Activated CD4-positive, alpha-beta memory T cell treated with anti-CD3 and anti-CD28 coated beads for 36 hours (primary cell): ENCODE measurements at regions not wholly inside any gene's neighbourhood (a gene's known extent, or its start where the extent isn't known, plus 50 kb on each side); places are given as distances from the start of the nearest gene placed in this dataset.

Source experiments
- CTCF ChIA-PET: fragments of 350-600 bp; sonication (Branson Sonifier 250); formaldehyde crosslinking; loops from one replicate; lab custom pipeline; 2021; ENCODE audit warnings: antibody characterized with exemption, inconsistent platforms; lab: Charles Lee
- POLR2A ChIA-PET: fragments of 350-600 bp; sonication (Branson Sonifier 250); formaldehyde crosslinking; loops from one replicate; lab custom pipeline; 2021; ENCODE audit warnings: antibody characterized with exemption; lab: Charles Lee
- DNase-seq: peaks from one replicate; pipeline ENCODE4 v3.0.0-alpha.2; 2020
- H3K27ac Mint-ChIP-seq: one replicate; pipeline ENCODE4 v1.8.0; 2021; ENCODE audit warnings: mixed read lengths
- H3K27me3 Mint-ChIP-seq: one replicate; pipeline ENCODE4 v1.8.0; 2021; ENCODE audit warnings: mixed read lengths
- H3K36me3 Mint-ChIP-seq: one replicate; pipeline ENCODE4 v1.8.0; 2021; ENCODE audit warnings: mixed read lengths
- H3K4me1 Mint-ChIP-seq: one replicate; pipeline ENCODE4 v1.8.0; 2021; ENCODE audit warnings: low read depth, mixed read lengths
- H3K4me3 Mint-ChIP-seq: one replicate; pipeline ENCODE4 v1.8.0; 2021; ENCODE audit warnings: mild to moderate bottlenecking, mixed read lengths
- H3K9me3 Mint-ChIP-seq: one replicate; pipeline ENCODE4 v1.8.0; 2021; ENCODE audit warnings: mixed read lengths
- intact Hi-C: fragments of 100-400 bp; cut with micrococcal nuclease; formaldehyde crosslinking; loops from one replicate; pipeline ENCODE4 v1.15.1; 2023

DNA sequence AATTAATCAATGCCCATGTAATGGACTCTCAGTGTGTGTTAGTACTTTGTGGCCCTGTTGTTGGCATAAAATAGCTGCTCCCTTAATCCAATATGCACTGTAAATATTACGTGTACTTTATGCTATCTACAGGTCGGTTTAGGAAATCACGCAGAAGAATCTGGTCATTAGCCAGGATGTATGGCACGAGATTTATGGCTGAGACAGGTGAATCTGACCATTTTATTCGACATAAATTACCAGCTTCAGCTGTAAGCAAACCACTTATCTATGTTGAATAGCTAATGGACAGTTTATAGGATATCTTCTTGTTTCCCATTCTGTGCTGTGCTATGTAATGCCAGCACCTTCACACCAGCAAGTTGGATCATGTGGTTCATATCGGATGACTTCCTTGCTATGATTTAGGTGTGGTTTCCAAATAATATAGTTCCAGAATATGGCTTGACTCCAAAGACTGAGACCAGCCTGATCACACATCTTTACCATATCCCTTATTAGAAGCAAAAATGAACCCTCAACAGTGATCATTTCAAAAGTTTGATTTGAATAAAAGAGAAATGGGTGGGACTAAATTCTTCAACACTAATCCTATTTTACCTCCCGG is 301.4 kb downstream of the AHR start:
- H3K9me3 Mint-ChIP-seq = peaks cover 6% of the 10 kb centered on the region
- DNase-seq = no peak
- H3K27me3 Mint-ChIP-seq = peaks cover 11% of the 10 kb centered on the region
- H3K4me1 Mint-ChIP-seq = no peaks in the 10 kb centered on the region
- POLR2A ChIA-PET = no interaction called here
- H3K36me3 Mint-ChIP-seq = no peaks in the 10 kb centered on the region
- no peak overlapping the region for H3K27ac Mint-ChIP-seq
- no peak overlapping the region for H3K4me3 Mint-ChIP-seq
- intact Hi-C loops = no loop called here
- CTCF ChIA-PET = no interaction called here

DNA sequence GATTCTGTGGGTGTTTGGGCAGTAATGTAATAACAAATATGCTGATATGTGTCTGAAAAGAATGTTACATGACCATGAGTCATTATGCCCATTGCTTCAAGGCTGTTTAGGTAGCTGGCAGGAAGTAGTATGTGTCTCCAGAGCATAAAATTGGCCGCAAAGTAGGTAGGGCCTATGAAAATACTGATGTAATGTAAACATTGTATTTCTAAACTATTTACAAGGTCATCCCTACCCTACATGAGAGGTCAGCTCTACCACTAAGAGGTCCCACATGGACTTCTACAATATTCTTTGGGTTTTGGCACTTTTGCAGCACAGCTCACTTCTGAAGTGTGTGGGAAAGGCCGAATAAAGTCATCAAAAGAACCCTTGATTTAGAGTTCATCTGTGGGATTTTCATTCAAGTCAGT is 301.9 kb downstream of the AHR start:
- intact Hi-C loops = no loop called here
- no peaks in the 10 kb centered on the region for H3K4me1 Mint-ChIP-seq
- H3K36me3 Mint-ChIP-seq = no peaks in the 10 kb centered on the region
- H3K9me3 Mint-ChIP-seq = peaks cover 6% of the 10 kb centered on the region
- H3K27ac Mint-ChIP-seq = no peak overlapping the region
- ChIA-PET POLR2A (no interaction called here), CTCF (no interaction called here)
- H3K27me3 Mint-ChIP-seq = peaks cover 12% of the 10 kb centered on the region
- H3K4me3 Mint-ChIP-seq = no peak overlapping the region
- DNase-seq = no peak

- Mint-ChIP-seq H3K4me1 (no peaks in the 10 kb centered on the region), H3K4me3 (no peak overlapping the region), H3K27me3 (peaks cover 13% of the 10 kb centered on the region), H3K27ac (no peak overlapping the region), H3K9me3 (peaks cover 6% of the 10 kb centered on the region), H3K36me3 (no peaks in the 10 kb centered on the region)
- intact Hi-C loops = no loop called here
- ChIA-PET CTCF (no interaction called here), POLR2A (no interaction called here)
- DNase-seq = no peak
These were observed 303.5 kb downstream of the AHR start for GRCh38 chr7:17601921-17602320.

- no peak overlapping the region for H3K27ac Mint-ChIP-seq
- intact Hi-C loops = no loop called here
- H3K9me3 Mint-ChIP-seq = peaks cover 6% of the 10 kb centered on the region
- DNase-seq = no peak
- H3K27me3 Mint-ChIP-seq = peaks cover 9% of the 10 kb centered on the region
- ChIA-PET CTCF (no interaction called here), POLR2A (no interaction called here)
- no peaks in the 10 kb centered on the region for H3K36me3 Mint-ChIP-seq
- H3K4me1 Mint-ChIP-seq = no peaks in the 10 kb centered on the region
- H3K4me3 Mint-ChIP-seq = no peak overlapping the region
These were observed 309.8 kb downstream of the AHR start for GRCh38 chr7:17608114-17608833.

DNA sequence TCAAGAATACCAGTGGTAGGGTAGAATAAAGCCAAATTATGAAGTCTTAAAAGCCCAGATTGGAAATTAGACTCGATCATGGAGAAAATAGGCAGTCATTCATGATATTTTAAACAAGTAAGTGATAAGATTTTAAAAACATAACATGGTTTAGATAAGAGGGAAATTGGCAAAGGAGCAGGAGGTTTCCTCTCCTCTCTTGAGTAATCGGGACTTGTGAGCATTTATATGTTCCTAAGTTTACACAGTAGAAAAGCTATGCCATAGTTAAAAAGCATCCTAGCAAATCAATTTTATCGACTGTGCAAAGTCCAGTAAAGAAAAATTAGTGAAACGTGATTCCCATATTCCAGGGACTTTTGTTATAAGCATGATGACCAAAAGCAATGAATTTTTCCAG is 313.2 kb downstream of the AHR start:
- Mint-ChIP-seq H3K4me1 (no peaks in the 10 kb centered on the region), H3K36me3 (no peaks in the 10 kb centered on the region), H3K27me3 (no peaks in the 10 kb centered on the region), H3K4me3 (no peak overlapping the region), H3K27ac (no peak overlapping the region), H3K9me3 (no peaks in the 10 kb centered on the region)
- DNase-seq = no peak
- ChIA-PET CTCF (no interaction called here), POLR2A (no interaction called here)
- intact Hi-C loops = no loop called here

DNA sequence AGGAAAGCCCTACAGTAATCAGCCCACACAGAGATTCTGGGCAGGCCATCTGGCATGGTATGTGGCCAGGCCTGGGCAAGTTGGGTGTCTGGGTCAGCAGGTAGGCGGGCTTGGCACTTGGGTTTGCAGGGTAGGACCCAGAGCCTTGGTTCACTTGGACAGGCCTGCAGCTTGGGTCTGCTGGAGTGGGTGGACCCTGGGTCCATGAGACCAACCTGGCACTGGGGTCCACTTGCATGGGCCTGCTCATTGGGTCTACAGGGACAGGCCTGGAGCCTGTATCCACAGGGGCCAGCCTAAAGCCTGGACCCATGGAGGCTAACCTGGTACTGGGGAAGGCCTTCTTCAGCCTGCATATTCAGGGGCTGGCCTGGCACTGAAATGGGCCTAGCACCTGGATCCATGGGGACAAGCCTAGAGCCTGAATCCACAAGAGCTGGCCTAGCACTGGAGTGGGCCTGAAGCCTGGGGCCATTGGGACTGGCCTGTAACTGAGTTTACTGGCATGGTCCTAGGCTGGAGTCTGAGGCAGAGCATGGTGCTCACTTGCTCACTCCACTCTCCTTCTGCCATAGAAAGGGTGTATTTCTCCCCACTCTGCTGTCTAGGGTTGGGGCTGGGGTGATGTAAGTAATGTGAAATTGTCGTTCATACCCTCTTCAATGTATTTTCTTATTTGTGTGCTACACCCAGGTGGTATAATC is 315.0 kb downstream of the AHR start:
- ChIA-PET POLR2A (no interaction called here), CTCF (no interaction called here)
- H3K9me3 Mint-ChIP-seq = no peaks in the 10 kb centered on the region
- DNase-seq = no peak
- no peaks in the 10 kb centered on the region for H3K36me3 Mint-ChIP-seq
- H3K4me1 Mint-ChIP-seq = no peaks in the 10 kb centered on the region
- H3K27ac Mint-ChIP-seq = no peak overlapping the region
- intact Hi-C loops = no loop called here
- H3K27me3 Mint-ChIP-seq = no peaks in the 10 kb centered on the region
- H3K4me3 Mint-ChIP-seq = no peak overlapping the region

- H3K9me3 Mint-ChIP-seq = no peaks in the 10 kb centered on the region
- no peak overlapping the region for H3K4me3 Mint-ChIP-seq
- H3K36me3 Mint-ChIP-seq = no peaks in the 10 kb centered on the region
- no peak overlapping the region for H3K27ac Mint-ChIP-seq
- ChIA-PET CTCF (no interaction called here), POLR2A (no interaction called here)
- DNase-seq = no peak
- intact Hi-C loops = no loop called here
- H3K4me1 Mint-ChIP-seq = no peaks in the 10 kb centered on the region
- H3K27me3 Mint-ChIP-seq = no peaks in the 10 kb centered on the region
These were observed 318.9 kb downstream of the AHR start for GRCh38 chr7:17617380-17617779.

DNA sequence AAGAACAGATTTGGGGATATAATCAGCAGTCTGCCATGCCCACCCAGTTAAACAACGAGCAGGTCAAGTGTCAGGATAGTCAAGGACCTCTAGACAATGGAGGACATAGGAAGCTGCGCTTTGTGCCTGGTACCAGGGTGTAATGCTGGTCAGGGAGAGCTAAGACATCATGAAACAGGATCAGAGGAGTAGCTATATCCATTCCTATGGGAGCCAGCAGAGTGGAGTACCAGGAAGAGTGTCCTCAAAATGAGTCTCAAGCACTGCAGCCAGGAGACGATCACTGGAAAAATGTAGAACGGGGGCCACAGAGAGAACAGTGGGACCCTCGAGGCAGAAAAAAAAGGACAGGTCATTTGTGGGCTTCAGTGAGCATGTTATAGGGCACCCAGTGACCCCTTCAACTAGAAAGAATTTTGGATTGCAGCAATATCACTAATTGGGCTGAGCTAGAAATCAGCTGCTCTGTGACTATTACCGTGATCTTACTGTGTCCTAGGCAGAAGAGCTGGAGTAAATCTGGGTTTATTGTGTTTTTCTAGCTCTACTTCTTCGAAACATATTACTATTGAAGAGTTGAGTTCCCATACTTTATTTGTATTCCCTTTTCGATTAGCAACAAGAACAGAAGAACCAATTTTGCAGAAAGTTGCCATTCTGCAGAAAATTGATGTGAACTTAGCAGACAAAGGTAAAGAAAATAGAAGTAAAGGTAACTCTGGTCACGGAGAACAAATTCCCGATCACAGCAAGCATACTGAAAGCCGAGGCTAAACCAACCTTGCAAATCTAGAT is 319.6 kb downstream of the AHR start:
- no peaks in the 10 kb centered on the region for H3K36me3 Mint-ChIP-seq
- H3K9me3 Mint-ChIP-seq = no peaks in the 10 kb centered on the region
- no peaks in the 10 kb centered on the region for H3K27me3 Mint-ChIP-seq
- POLR2A ChIA-PET = no interaction called here
- CTCF ChIA-PET = no interaction called here
- H3K27ac Mint-ChIP-seq = no peak overlapping the region
- H3K4me1 Mint-ChIP-seq = no peaks in the 10 kb centered on the region
- intact Hi-C loops = no loop called here
- DNase-seq = no peak
- no peak overlapping the region for H3K4me3 Mint-ChIP-seq

DNA sequence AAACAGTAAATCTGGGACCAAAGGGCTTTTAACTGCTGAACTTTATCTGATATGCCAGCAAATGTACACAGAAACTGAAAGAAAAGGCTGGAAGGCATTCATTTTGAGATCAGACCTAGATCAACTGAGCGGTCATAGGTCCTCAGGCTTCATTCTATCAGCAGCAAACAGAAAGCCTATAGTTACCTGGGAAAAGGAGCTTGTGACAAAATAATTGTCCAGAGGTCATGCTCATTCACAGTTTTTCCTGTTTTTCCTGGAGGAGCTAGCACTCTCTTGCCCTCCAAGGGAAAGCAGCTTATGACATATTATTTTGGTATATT is 320.2 kb downstream of the AHR start:
- ChIA-PET CTCF (no interaction called here), POLR2A (no interaction called here)
- no peak overlapping the region for H3K27ac Mint-ChIP-seq
- H3K4me1 Mint-ChIP-seq = no peaks in the 10 kb centered on the region
- intact Hi-C loops = no loop called here
- no peaks in the 10 kb centered on the region for H3K27me3 Mint-ChIP-seq
- H3K36me3 Mint-ChIP-seq = no peaks in the 10 kb centered on the region
- no peak for DNase-seq
- no peaks in the 10 kb centered on the region for H3K9me3 Mint-ChIP-seq
- no peak overlapping the region for H3K4me3 Mint-ChIP-seq

DNA sequence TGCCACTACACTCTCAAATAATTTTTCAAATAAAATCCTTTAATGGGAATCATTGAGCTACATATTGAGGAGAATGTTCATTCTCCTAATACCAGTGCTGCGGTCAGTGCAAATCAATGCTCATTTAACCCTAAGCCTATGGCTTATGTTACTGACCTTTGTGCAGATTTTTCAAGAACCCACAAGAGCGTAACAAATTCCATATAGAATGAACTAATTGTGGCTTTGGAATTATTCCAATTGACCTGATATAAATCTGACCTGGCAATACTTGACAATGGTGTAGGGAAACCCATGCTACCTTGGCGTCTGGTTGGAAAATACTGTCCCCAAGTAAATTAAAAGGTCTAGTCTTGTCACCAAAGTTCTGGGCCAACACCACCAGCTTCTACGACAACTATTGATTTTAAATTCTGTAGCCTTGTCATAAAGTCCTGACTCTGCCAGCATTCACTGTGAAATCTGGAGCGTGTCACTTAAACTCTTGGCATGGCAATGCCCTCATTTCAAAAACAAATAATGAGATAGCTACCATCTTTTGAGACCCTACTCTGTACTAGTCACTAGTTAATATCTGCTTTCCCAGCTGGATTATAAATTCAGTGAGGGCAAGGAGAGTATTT is 320.9 kb downstream of the AHR start:
- ChIA-PET POLR2A (no interaction called here), CTCF (no interaction called here)
- H3K27ac Mint-ChIP-seq = no peak overlapping the region
- no peaks in the 10 kb centered on the region for H3K36me3 Mint-ChIP-seq
- no peak overlapping the region for H3K4me3 Mint-ChIP-seq
- H3K9me3 Mint-ChIP-seq = no peaks in the 10 kb centered on the region
- DNase-seq = no peak
- H3K27me3 Mint-ChIP-seq = no peaks in the 10 kb centered on the region
- intact Hi-C loops = no loop called here
- H3K4me1 Mint-ChIP-seq = no peaks in the 10 kb centered on the region

- no peak overlapping the region for H3K27ac Mint-ChIP-seq
- ChIA-PET POLR2A (no interaction called here), CTCF (no interaction called here)
- H3K27me3 Mint-ChIP-seq = no peaks in the 10 kb centered on the region
- intact Hi-C loops = no loop called here
- no peaks in the 10 kb centered on the region for H3K9me3 Mint-ChIP-seq
- no peaks in the 10 kb centered on the region for H3K4me1 Mint-ChIP-seq
- H3K36me3 Mint-ChIP-seq = no peaks in the 10 kb centered on the region
- H3K4me3 Mint-ChIP-seq = no peak overlapping the region
- no peak for DNase-seq
These were observed 319.7 kb downstream of the SNX13 start for GRCh38 chr7:17620566-17620965.

GRCh38 chr7:17622451-17622850 is 317.8 kb downstream of the SNX13 start:
- no peak overlapping the region for H3K4me3 Mint-ChIP-seq
- ChIA-PET POLR2A (no interaction called here), CTCF (interaction anchor here (0.6 kb wide), 1 partner anchor 16 kb away, joined by 4 read pairs; no protein-coding TSS in a partner anchor)
- no peaks in the 10 kb centered on the region for H3K9me3 Mint-ChIP-seq
- H3K36me3 Mint-ChIP-seq = no peaks in the 10 kb centered on the region
- H3K27ac Mint-ChIP-seq = no peak overlapping the region
- no peaks in the 10 kb centered on the region for H3K27me3 Mint-ChIP-seq
- intact Hi-C loops = no loop called here
- H3K4me1 Mint-ChIP-seq = no peaks in the 10 kb centered on the region
- DNase-seq = no peak
